Stimulated activated CD4-positive, alpha-beta T cell treated with anti-CD3 and anti-CD28 coated beads, Interleukin-4, amount 100 ng/mL, for 24 hours (primary cell): ENCODE measurements at regions not wholly inside any gene's neighbourhood (a gene's known extent, or its start where the extent isn't known, plus 50 kb on each side); places are given as distances from the start of the nearest gene placed in this dataset.
A peak's percentile ranks its signal among the peaks of the same experiment; 100 is the strongest.
"Not testable (repeated sequence)": the region's sequence is repeated elsewhere in the genome, so short reads cannot be mapped to it uniquely, and the experiment has no call there.

Experiments
- DNase-seq: peaks from one replicate; pipeline ENCODE4 v3.0.0-alpha.2; 2020

DNA sequence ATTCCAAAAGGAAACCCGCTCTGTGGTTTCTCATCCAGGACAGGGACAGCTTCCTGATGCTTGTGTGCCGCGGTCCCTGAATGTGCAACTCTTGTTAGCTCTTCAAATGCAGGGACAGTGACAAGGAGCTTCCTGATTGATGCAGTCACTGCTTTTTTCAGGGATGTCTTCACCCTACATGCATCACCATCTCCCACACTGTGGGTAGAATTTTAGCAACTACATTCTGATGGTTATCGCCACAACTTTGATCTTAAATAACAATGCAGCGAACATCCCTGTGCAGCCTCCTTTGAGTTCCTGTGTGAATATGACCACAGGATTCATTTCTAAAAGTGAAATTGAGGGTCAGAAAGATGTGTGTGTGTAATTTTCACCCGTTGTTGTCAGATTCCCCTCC, 115.0 kb downstream of the GGTLC2 start:
- no peak for DNase-seq

DNA sequence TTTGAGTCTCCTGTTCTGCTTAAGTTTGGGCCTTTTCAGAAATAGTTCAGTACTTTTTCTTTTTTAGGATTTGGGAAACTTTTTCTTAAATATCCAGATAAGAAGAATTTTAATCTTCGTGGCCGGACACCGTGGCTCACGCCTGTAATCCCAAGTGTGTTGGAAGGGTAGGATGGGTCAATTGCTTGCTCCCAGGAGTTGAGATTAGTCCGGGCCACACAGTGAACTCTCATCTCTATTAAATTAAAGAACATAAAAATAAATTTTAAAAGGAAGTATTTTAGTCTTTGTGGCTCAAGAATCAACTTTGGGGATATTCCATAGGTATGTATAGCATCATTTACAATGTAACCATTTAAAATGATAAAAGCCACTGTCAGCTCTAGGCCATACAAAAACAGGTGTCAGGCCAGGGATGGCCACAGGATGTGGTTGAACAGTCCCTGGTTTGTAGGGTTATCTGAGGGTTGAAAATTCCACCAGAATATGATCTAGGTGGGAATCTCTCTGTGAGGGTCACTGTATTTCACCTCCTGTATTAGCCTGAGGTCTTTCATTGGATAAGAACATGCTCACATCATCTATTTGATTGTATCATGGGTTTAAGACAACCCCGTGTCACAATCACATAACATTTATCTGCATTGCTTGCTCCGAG, 115.6 kb downstream of the GGTLC2 start:
- no peak for DNase-seq

DNA sequence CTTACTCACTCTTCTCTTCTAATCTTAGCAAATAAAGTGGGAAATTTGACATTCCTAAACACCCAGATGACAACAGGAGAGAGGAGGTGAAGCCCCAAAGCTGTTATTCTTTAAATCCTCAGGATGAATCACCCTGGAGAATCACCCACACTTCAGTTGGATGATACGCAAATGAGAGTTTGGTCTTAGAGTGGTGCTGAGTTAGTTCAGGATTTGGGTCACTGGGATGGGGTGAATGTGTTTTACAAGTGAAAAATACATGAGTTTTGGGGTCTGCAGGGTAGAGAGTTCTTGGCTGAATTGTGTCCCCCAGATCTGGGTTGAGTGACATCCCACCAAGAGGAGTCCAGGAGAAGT, 117.2 kb downstream of the GGTLC2 start:
- no peak for DNase-seq

DNA sequence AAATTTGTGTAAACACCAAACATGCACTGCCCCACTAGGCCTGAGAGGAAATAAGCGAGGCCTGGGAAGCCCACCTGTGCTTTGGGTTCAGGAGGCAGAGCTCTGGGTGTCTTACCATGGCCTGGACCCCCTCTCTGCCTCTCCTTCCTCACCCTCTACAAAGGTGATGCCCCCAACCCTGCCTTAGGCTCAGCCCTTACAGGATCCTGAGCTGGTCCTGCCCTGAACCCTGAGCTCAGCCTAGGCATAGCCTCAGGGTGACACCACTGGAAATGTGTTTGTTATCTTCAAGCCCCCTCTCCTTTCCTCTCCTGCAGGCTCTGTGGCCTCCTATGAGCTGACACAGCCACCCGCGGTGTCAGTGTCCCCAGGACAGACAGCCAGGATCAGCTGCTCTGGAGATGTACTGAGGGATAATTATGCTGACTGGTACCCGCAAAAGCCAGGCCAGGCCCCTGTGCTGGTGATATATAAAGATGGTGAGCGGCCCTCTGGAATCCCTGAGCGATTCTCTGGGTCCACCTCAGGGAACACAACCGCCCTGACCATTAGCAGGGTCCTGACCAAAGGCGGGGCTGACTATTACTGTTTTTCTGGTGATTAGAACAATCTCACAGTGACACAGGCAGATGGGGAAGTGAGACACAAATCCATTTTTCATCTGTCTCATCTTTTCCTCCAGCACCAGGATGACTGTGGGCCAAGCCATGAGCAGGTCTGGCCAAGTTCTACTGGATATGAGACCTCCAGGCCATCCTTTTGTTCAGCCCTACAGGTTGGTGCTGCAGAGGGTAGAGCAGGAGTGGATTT, 117.8 kb downstream of the GGTLC2 start:
- no peak for DNase-seq

DNA sequence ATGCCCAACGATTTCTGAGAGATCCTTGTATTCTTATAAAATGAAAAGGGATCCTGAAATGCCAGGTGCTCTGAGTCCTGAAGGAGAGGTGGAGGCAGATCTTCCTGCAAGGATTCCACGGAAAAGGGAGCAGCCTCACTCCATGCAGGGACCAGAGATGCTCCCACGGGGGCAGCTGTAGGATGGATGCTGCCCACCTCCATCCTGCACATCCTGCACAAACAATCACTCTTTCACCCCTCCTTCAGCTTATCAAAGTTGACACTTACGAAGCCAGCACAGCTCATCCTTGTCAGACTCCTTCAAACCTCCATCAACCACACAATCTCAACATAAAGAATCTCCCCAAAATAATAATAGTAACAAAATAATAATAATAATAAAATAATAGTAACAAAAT, 119.1 kb downstream of the GGTLC2 start:
- no peak for DNase-seq

DNA sequence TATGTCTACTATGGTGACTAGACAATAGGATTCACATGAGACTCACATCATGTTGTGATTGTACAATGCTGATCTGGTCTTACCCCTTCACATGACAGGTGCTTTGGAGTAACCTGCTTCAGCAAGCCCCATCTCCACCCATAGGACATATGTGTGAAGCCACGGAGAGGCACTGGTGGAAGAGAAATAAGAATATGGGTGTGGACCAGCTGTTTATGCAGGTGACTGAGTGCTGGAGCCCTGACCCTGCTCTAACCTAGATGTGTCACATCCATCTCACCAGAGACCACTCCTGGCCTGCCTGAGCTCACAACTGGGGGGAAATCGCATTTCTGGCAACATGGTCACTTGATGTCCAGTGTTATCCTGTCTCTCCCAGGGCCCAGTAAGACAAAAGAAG, 119.7 kb downstream of the GGTLC2 start:
- DNase-seq: no peak

DNA sequence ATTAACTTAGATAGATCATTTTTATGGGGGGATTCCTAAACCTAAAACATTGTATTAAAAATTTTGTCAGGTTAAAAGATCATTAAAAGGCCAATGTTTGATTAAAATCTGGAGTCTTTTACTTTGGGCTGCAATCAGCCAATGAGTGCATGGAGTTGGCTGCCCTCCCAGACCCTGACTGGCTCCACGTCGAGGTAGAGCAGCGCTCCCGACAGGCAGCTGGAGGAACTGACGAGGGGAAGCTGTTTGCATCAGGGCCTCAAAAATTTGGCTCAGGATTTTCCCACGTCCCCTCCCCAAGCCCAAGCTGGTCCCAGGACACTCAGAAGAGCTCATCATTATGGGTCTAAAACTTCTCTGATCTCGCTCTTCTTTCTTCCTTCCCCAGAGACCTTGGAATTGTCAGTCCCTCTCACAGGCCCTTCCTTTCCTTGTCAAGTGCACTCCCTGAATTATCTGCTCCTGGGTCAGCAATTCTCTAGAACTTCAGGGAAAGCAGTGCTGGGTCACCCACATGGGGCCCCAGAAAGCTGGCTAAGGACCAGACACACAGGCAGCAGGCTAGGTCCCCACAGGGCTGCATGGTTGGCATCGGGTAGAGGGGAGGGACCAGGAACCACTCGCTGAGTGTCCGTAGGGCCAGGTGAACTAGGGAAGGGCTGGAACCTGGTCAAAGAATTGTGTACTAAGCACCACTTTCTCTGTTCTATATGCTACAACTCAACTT, 119.6 kb upstream of the IGLL5 start:
- no peak for DNase-seq

DNA sequence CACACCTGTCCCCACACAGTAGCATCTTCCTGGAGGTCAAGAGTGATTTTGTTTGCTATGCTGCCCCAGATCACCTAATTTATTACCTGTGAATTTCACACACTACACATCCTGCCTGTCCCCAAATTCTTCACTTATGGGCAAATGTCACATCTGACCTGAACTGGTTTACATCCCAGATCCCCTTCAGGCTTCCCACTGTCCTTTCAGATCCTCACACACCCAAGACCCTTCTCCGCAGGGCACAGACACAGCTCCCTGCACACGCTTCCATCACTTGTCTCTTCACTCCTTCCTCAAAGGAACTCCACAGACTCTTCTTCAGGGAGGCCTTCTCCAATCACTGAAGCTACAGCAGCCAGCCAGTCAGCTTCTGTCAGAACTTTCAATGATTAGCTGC, 118.7 kb upstream of the IGLL5 start:
- DNase-seq: no peak

DNA sequence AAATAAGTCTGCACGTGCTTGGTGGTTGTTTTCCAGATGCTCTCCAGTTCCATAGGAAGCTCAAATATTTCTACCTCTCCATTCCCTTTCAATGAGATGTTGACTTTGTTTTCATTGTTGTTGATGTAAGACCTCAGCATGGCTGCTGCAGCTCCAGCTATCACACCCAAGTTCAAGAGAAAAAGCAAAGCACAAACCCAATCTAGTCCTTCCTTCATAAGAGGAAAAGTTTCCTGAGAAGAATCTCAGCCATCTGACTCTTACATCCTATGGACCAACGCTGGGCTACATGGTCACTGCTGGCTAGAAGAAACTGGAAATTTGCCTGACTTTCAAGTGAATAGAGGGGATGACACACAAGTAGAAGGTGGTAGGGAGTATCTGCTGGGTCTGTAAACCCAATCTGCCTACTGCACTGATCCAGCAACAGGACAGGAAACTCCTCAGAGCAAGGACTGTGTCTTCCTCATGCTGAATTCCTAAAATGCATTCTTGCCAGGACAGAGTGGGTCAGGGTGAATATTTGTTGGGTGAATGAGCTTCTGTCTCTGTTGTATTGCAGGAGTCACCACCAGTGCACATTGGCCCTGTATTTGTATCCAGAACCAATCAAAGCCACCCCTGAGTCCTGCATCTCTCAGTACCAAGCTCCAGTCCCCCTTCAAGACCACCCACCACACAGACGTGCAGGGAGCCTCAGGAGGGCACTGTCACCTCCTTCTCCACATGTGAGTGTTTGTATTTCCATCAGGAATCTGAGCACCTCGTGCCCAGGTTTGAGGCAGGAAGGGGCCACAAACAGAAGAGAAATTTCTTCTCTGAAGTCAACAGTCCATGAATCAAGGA, 118.0 kb upstream of the IGLL5 start:
- no peak for DNase-seq

DNA sequence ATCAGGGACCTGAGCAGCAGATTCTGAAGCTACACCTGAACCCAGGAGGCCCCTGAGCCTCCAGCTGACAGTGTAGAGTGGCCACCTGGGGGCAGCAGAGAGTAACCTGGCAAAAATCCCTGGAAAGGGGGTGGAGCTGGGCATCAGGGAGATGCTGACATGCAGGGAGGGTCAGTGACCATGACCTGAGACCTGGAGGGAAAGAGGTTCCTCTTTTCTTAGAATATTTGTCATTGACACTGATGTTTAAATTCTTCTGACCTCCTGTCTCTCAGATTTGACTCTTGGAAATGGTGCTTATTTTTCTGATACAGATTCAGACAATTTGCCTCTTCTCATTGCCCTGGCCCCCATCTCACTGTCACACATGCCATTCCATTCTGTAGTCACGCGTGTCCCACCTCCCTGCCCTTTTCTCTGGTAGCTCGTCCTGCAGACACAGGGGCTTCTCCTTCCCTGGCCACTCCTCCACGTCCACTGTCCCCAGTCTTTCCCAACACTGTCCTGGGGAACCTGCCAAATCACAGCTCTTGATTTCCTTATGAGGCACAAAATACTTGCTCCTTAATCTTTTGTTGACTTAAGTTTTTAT, 117.2 kb upstream of the IGLL5 start:
- peak; percentile 46 for DNase-seq

DNA sequence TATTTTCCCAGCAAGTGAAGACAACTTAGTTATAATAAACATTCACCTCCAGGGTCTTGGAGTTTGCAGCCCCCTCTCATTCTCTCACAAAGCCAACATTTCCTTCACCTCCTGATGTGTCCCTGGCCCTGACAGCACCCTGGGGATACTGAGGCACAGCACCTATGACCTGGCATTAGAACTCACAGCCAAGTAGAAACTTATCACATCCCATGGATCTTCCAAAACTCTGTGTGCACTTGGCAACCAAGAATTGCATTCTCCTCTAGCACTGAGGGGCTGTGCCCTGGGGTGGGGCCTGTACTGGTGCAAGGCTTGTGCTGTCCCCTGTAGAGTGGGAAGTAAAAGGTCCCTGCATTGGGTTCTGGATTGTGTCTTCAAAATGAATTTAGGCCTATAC, 116.7 kb upstream of the IGLL5 start:
- DNase-seq: no peak

DNA sequence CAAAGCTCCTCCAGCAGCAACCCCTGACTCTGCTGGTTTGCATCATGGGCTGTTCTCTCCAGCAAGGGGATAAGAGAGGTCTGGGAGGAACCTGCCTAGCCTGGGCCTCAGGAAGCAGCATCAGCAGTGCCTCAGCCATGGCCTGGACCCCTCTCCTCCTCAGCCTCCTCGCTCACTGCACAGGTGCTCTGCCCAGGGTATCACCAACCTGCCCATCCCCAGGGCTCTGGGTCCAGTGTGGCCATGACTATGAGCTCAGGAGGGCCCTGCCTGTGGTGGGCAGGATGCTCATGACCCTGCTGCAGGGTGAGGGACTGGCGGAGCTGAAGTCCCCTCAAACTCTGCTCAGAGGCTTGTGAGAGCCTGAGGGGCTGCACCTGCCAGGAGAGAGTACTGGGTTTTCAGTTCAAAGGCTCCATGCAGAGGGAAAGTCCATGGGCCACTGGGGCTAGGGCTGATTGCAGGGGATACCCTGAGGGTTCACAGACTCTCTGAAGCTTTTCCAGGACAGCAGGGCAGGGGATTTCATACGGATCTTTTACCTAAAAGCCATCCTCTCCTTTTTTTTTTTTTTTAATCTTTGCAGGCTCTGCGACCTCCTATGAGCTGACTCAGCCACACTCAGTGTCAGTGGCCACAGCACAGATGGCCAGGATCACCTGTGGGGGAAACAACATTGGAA, 115.8 kb upstream of the IGLL5 start:
- no peak for DNase-seq

DNA sequence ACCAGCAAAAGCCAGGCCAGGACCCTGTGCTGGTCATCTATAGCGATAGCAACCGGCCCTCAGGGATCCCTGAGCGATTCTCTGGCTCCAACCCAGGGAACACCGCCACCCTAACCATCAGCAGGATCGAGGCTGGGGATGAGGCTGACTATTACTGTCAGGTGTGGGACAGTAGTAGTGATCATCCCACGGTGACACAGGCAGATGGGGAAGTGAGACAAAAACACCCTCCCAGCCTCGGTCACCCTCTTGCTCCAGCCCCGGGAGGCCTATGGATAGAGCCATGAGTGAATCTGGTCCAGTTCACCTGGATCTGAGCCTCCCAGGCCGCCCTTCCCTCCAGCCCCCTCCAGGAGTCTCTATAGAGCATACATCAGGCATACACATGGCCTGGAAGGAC, 115.2 kb upstream of the IGLL5 start:
- no peak for DNase-seq

DNA sequence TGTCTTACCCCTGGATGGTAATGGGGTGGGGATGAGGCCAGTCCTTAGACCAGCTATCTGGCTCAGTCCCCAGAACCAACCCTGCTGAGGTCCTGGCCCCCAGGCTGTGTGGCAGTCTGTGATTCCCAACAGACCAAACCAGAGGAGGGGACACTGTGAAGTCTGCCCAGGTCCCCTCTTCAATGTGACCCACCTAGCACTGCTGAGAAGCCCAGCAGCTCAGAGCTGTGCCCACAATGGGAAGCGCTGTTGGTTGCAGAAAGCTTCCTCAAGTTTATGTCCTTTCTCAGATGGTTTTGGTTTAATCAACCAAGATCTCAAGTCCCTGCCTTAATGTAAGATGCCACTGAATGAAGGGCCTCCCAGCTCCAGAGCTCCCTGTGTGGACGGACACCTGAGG, 114.7 kb upstream of the IGLL5 start:
- DNase-seq: no peak

DNA sequence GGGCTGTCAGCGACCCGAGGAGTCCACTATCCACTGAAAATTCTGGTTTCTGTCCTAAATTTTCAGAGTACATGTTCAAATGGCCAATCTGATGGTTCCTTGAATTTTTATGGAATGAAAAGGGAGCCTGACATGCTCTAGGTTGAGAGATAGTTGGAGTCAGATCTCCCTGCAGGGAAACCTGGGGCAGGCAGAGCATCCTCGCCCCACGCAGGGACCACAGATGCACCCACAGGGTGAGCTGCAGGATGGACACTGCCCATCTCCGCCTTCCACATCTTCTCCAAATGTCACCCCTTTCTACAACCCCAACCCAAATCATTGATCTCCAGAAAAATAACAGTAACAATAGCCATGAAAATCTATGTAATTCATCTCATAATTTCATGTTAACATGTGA, 114.2 kb upstream of the IGLL5 start:
- no peak for DNase-seq

DNA sequence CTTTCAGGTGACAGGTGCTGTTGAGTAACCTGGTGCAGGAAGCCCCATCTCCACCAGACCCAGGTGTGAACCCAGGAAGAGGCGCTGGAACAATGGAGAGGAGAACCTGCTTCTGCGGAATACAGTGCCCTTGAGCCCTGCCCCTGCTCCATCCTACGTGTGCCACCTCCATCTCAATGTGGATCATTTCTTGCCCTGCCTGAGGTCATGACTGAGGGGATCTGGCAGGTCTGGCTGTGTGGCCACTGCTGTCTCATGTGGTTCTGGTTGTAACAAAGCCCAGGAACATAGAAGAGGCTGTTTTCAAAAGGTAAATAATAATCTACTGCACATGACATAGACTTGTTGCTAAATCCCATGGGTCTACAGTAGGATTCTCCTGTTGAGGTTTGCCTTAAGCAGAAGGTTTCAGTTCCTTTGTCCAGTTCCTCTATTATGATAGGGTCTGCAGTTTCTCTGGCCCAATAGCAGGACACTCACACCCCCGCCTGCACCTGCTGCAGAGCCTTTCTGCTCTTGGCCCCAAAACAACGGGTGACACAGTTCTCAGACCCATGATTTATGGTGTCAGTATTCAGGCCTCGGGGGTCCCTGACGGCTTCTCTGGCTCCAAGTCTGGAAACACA, 113.5 kb upstream of the IGLL5 start:
- no peak for DNase-seq

DNA sequence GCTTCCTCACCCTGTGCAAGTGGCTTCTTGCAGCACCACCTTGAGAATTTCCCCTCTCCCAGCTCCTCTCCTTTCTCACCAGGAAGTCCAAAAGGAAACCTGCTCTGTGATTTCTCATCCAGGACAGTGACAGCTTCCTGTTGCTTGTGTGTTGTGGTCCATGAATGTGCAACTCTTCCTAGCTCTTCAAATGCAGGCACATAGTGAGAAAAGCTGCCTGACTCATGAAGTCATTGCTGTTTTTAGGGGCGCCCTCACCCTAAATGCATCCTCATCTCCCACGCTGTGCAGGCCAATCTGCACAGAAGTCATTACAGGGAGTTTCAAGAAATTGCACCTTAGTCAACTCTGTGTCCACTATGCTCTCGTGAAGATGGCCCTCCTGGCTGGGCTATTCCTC, 112.9 kb upstream of the IGLL5 start:
- DNase-seq: not testable (repeated sequence)

DNA sequence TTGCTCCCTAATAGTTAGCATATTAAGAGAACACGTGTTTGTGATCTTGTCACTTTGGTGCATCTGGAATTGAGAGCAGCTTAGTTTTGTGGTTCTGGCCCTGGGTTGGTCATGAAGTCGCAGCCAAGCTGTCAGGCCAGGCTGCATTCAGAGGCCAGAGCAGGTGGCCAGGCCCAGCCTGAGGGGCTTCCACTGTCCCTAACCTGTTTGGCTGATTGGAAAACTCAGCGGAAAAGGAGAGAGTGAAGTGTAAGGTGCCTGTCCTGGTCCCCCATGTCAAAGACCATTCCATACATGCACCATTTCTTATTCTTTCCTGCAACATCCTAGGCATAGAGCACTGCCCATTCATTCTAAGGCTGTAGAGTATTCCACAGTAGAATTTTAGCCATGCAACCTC, 111.5 kb upstream of the IGLL5 start:
- no peak for DNase-seq

DNA sequence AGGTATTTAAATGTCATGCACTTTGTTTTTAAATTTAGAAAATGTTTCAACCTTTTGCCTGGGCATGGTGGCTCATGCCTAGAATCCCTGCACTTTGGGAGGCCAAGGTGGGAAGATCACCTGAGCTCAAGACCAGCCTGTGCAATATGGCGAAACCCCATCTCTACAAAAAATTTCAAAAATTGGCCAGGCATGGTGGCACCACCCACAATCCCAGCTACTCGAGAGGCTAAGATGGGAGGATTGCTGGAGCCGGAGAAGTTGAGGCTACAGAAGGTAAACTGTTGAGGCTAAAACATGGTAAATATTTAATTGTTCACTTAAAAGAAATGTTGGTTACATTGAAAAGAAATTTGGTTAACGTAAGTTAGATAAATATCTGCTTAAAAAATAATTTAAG, 108.4 kb upstream of the IGLL5 start:
- DNase-seq: no peak

DNA sequence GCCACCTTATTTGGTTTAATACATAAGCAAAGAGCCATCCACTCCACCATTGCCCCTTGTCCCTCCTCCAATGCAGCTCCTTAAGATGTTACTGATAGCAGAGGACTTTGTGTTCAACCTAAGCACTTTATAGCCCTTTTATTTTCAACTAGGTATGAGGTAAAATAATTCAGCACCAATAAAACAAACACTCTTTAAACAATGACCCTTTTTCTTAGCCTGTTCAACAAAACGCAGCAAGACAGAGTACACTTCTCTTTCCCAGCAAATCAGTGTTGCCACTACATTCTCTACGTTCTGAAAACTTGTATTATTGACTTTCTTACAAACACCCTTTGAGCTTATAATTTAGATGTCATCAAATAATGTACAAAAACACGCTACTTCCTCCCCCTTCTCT, 104.0 kb upstream of the IGLL5 start:
- DNase-seq: no peak

DNA sequence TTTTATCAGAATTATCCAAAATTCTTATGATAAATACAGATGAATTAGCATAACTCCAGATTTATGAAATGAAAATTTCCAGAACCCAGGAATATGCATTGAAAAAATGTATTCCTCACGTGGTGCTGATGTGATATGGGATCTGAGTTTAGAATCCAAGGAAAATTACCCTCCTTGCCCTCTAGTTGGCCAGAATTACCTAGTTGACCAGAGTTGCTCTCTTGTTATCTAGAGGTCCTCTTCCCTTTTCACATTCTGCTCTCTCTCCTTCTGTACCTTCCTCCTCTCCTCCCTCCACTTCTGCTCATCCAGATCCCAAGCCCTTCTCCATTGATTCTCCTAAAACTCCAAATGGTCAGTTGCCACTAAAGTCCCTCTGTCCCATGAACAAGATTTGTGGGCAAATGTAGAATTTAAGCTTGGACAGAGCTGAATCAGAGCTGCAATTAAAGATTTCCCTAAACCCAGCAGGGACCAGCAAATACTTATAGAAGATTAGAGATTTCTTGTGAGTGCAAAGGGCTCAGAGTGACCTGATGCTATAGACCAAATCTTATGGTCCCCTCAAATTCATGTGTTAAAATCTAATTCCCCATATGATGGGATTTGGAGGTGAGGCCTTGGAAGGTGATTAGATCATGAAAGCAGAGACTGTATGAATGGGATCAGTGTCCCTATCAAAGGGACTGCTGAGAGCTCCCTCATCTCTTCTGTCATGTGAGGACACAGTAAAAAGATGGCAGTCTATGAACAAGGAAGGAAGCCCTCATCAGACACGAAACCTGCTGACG, 103.2 kb upstream of the IGLL5 start:
- DNase-seq: no peak
